ENCODE measurements at regions not wholly inside any gene's neighbourhood (a gene's known extent, or its start where the extent isn't known, plus 50 kb on each side); places are given as distances from the start of the nearest gene placed in this dataset.

DNA sequence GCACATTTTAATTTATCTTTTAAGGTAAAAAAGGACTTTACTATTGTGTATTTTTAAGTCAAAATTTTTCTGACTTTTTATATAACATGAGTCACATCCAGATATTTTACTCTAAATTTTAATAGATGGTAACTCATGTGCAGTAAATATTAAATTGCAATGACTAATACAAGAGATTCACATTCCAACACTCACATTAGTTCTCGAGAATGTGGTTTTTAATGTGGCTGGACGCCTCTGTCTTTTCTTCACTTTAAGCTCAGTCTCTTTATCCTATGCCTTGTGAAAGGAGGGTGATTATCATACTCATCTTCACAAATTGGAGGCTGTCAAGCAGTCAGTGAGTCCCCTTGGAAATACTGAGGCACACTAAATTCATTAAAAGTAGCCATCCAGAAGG, 315.6 kb downstream of the HS3ST3B1 start:
- no peak for TF ChIP-seq EZH2 (IDR thresholded peaks at IDR 0.05; ENCODE audit: low read depth, low read length, severe bottlenecking)
- no peak for TF ChIP-seq POLR2AphosphoS5 (IDR thresholded peaks at IDR 0.05; ENCODE audit: low read depth, low read length)
- TF ChIP-seq, protein P1, sequence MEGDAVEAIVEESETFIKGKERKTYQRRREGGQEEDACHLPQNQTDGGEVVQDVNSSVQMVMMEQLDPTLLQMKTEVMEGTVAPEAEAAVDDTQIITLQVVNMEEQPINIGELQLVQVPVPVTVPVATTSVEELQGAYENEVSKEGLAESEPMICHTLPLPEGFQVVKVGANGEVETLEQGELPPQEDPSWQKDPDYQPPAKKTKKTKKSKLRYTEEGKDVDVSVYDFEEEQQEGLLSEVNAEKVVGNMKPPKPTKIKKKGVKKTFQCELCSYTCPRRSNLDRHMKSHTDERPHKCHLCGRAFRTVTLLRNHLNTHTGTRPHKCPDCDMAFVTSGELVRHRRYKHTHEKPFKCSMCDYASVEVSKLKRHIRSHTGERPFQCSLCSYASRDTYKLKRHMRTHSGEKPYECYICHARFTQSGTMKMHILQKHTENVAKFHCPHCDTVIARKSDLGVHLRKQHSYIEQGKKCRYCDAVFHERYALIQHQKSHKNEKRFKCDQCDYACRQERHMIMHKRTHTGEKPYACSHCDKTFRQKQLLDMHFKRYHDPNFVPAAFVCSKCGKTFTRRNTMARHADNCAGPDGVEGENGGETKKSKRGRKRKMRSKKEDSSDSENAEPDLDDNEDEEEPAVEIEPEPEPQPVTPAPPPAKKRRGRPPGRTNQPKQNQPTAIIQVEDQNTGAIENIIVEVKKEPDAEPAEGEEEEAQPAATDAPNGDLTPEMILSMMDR (IDR thresholded peaks at IDR 0.05; ENCODE audit: control extremely low read depth in 1 of 3, insufficient read depth in 1 of 3, low read depth in 1 of 3, low read length in 3 of 3): no peak
- TF ChIP-seq POLR2A (IDR thresholded peaks at IDR 0.05; ENCODE audit: control extremely low read depth in 1 of 2, low read depth in 2 of 2, low read length in 2 of 2): no peak
- TF ChIP-seq RXRA (IDR thresholded peaks at IDR 0.05; ENCODE audit: insufficient read depth, low read depth, low read length): no peak
- TF ChIP-seq RAD21 (IDR thresholded peaks at IDR 0.05 in 1 of 2, conservative IDR thresholded peaks at IDR 0.05 in 1 of 2; ENCODE audit: low read depth in 2 of 2, low read length in 2 of 2): no peak
- TF ChIP-seq TEAD4 (IDR thresholded peaks at IDR 0.05; ENCODE audit: low read depth, low read length): no peak
- no peak for TF ChIP-seq JUN (IDR thresholded peaks at IDR 0.05; ENCODE audit: low read depth, low read length)

All from H1 (cell line).